Esophagus squamous epithelium (tissue), 5 donors: ENCODE measurements at regions not wholly inside any gene's neighbourhood (a gene's known extent, or its start where the extent isn't known, plus 50 kb on each side); places are given as distances from the start of the nearest gene placed in this dataset.

Source experiments
- DNase-seq: peaks from one replicate; lab custom pipeline; 2025; lab: John Stamatoyannopoulos, UW
- H3K27ac ChIP-seq, 4 donors: fragments of 200-600 bp; sonication (generic); one replicate each; pipeline ENCODE4 v1.5.1; 2016 to 2019; ENCODE audit warnings: mild to moderate bottlenecking in 1 of 4
- H3K27me3 ChIP-seq, 4 donors: fragments of 200-600 bp; sonication (generic); 1 replicate in 3 of 4; 2 replicates in 1 of 4; pipeline versions ENCODE4 v1.5.1 to v1.6.0; 2017 to 2021; ENCODE audit warnings: antibody characterized with exemption in 1 of 4
- H3K36me3 ChIP-seq, 3 donors: fragments of 200-600 bp; sonication (generic); one replicate each; pipeline ENCODE4 v1.5.1; 2016 to 2019
- H3K4me1 ChIP-seq, 3 donors: fragments of 200-600 bp; sonication (generic); one replicate each; pipeline ENCODE4 v1.5.1; 2017 to 2019
- H3K4me3 ChIP-seq, 4 donors: fragments of 200-600 bp; sonication (generic); 1 replicate in 3 of 4; 2 replicates in 1 of 4; pipeline ENCODE4 v1.5.1; 2016 to 2019; ENCODE audit warnings: mild to moderate bottlenecking in 2 of 4, moderate library complexity in 1 of 4
- H3K9me3 ChIP-seq, 3 donors: fragments of 200-600 bp; sonication (generic); one replicate each; pipeline ENCODE4 v1.5.1; 2016 to 2019
- CTCF ChIP-seq, 6 experiments: fragments of 450-650 bp in 4 of 6; fragments of 200-600 bp in 2 of 6; sonication (generic) in 2 of 6; IDR thresholded peaks; one replicate each; pipeline ENCODE4 v1.5.1; 2016 to 2019; ENCODE audit warnings: antibody characterized with exemption in 6 of 6, mild to moderate bottlenecking in 4 of 6, moderate library complexity in 4 of 6
- POLR2A ChIP-seq, 4 donors: fragments of 450-650 bp; IDR thresholded peaks; one replicate each; pipeline ENCODE4 v1.6.1; 2017; ENCODE audit warnings: antibody characterized with exemption in 4 of 4, mild to moderate bottlenecking in 4 of 4, moderate library complexity in 3 of 4
- WGBS, 2 donors: methylation state at CpG; one replicate each; pipeline ENCODE4 v1.1.5; 2018; 5-methylcytosine and 5-hydroxymethylcytosine counted together
- intact Hi-C: fragments of 100-400 bp; cut with DNase I; formaldehyde crosslinking; loops from one replicate; pipeline ENCODE4 v1.15.0; 2022
- donor health status: DM: yes; HTN: yes; CAD: no.

- intact Hi-C loops, result no loop called here
- DNase-seq, result no peak
- Histone ChIP-seq H3K36me3 (no peaks in the 10 kb centered on the region), H3K4me3 (no peak overlapping the region), H3K27me3 (no peaks in the 10 kb centered on the region), H3K9me3 (no peaks in the 10 kb centered on the region), H3K4me1 (no peaks in the 10 kb centered on the region), H3K27ac (no peak overlapping the region)
- TF ChIP-seq CTCF (IDR thresholded peaks at IDR 0.05) (no peak), POLR2A (IDR thresholded peaks at IDR 0.05) (no peak)
- WGBS, 2 donors, result 25 to 50% methylated on average over 1 of the region's 1 CpG
Measured at GRCh38 chr4:14742054-14742453, 260.2 kb upstream of the CPEB2 start.

GRCh38 chr4:14743172-14743571 is 259.1 kb upstream of the CPEB2 start:
- no peaks in the 10 kb centered on the region for H3K36me3 ChIP-seq
- no peaks in the 10 kb centered on the region for H3K9me3 ChIP-seq
- H3K27me3 ChIP-seq, result no peaks in the 10 kb centered on the region
- TF ChIP-seq POLR2A (IDR thresholded peaks at IDR 0.05) (no peak), CTCF (IDR thresholded peaks at IDR 0.05) (no peak)
- no peak overlapping the region for H3K27ac ChIP-seq
- intact Hi-C loops, result no loop called here
- no peaks in the 10 kb centered on the region for H3K4me1 ChIP-seq
- 86 to 93% methylated on average over 5 of the region's 5 CpGs for WGBS, 2 donors
- H3K4me3 ChIP-seq, result no peak overlapping the region
- no peak for DNase-seq

- Histone ChIP-seq H3K27ac (no peak overlapping the region), H3K36me3 (no peaks in the 10 kb centered on the region), H3K4me3 (no peak overlapping the region), H3K27me3 (no peaks in the 10 kb centered on the region), H3K9me3 (no peaks in the 10 kb centered on the region), H3K4me1 (no peaks in the 10 kb centered on the region)
- no peak for DNase-seq
- WGBS, 2 donors, result 84 to 96% methylated on average over 5 of the region's 5 CpGs
- intact Hi-C loops, result no loop called here
- no peak for TF ChIP-seq POLR2A (IDR thresholded peaks at IDR 0.05)
- no peak for TF ChIP-seq CTCF (IDR thresholded peaks at IDR 0.05)
Measured at GRCh38 chr4:14743601-14744000, 258.7 kb upstream of the CPEB2 start.

GRCh38 chr4:14744346-14744745 is 257.9 kb upstream of the CPEB2 start:
- no peak overlapping the region for H3K4me3 ChIP-seq
- intact Hi-C loops, result no loop called here
- H3K4me1 ChIP-seq, result no peaks in the 10 kb centered on the region
- no peak overlapping the region for H3K27ac ChIP-seq
- no peaks in the 10 kb centered on the region for H3K36me3 ChIP-seq
- no peak for TF ChIP-seq POLR2A (IDR thresholded peaks at IDR 0.05)
- no peak for TF ChIP-seq CTCF (IDR thresholded peaks at IDR 0.05)
- H3K9me3 ChIP-seq, result no peaks in the 10 kb centered on the region
- H3K27me3 ChIP-seq, result no peaks in the 10 kb centered on the region
- WGBS, 2 donors, result 56 to 75% methylated on average over 3 to 4 of the region's 4 CpGs
- no peak for DNase-seq

- no peaks in the 10 kb centered on the region for H3K27me3 ChIP-seq
- no peak overlapping the region for H3K27ac ChIP-seq
- intact Hi-C loops, result no loop called here
- no peaks in the 10 kb centered on the region for H3K4me1 ChIP-seq
- WGBS, 2 donors, result 38 to 47% methylated on average over 2 of the region's 2 CpGs
- no peak for DNase-seq
- no peaks in the 10 kb centered on the region for H3K36me3 ChIP-seq
- TF ChIP-seq POLR2A (IDR thresholded peaks at IDR 0.05), result no peak
- peak in 5 of 6 experiments; percentile 37 to 66 (median 49) for TF ChIP-seq CTCF (IDR thresholded peaks at IDR 0.05)
- H3K9me3 ChIP-seq, result peaks cover 0 to 9% (median 3%) of the 10 kb centered on the region in 3 donors
- H3K4me3 ChIP-seq, result no peak overlapping the region
Measured at GRCh38 chr4:14749910-14750309, 252.4 kb upstream of the CPEB2 start.
